ENCODE measurements at regions not wholly inside any gene's neighbourhood (a gene's known extent, or its start where the extent isn't known, plus 50 kb on each side); places are given as distances from the start of the nearest gene placed in this dataset.

GRCh38 chr1:219985169-219985568, 56.8 kb upstream of the SLC30A10 start:
- no peak for TF ChIP-seq CTCF (IDR thresholded peaks at IDR 0.05)
- TF ChIP-seq ZFX (IDR thresholded peaks at IDR 0.05; ENCODE audit: borderline replicate concordance) = no peak
